Loucy (cell line): ENCODE measurements at regions not wholly inside any gene's neighbourhood (a gene's known extent, or its start where the extent isn't known, plus 50 kb on each side); places are given as distances from the start of the nearest gene placed in this dataset.

ENCODE experiments used
- H2AFZ ChIP-seq: fragments of 200-600 bp; sonication (generic); 2 replicates; pipeline ENCODE4 v1.6.0; 2016; ENCODE audit warnings: antibody characterized with exemption, mild to moderate bottlenecking, low read length, moderate library complexity
- H3F3A ChIP-seq: fragments of 200-600 bp; 2 replicates; pipeline ENCODE4 v1.6.0; 2016; ENCODE audit warnings: antibody characterized with exemption, low read depth, mild to moderate bottlenecking
- H3K27me3 ChIP-seq: fragments of 200-600 bp; sonication (generic); 2 replicates; pipeline ENCODE4 v1.6.1; 2014; ENCODE audit warnings: low read length, mild to moderate bottlenecking; ENCODE audit not compliant: insufficient read depth, poor library complexity, severe bottlenecking
- H3K36me3 ChIP-seq: fragments of 200-600 bp; sonication (generic); 2 replicates; pipeline ENCODE4 v1.6.1; 2016; ENCODE audit warnings: low read length; ENCODE audit not compliant: insufficient read depth
- H3K4me1 ChIP-seq: fragments of 200-600 bp; sonication (generic); 2 replicates; pipeline ENCODE4 v1.5.1; 2014; ENCODE audit warnings: low read length, mild to moderate bottlenecking; ENCODE audit not compliant: insufficient read depth, poor library complexity, severe bottlenecking
- H3K4me2 ChIP-seq: fragments of 200-600 bp; sonication (generic); 2 replicates; pipeline ENCODE4 v1.6.0; 2014; ENCODE audit warnings: antibody characterized with exemption, low read length, low read depth, mild to moderate bottlenecking; ENCODE audit not compliant: poor library complexity, severe bottlenecking
- H3K4me3 ChIP-seq: fragments of 200-600 bp; sonication (generic); 2 replicates; pipeline ENCODE4 v1.5.1; 2014; ENCODE audit warnings: low read length, mild to moderate bottlenecking, mixed read lengths; ENCODE audit not compliant: poor library complexity, severe bottlenecking
- H3K79me2 ChIP-seq: fragments of 200-600 bp; sonication (generic); 2 replicates; pipeline ENCODE4 v1.6.1; 2014; ENCODE audit warnings: low read length; ENCODE audit not compliant: insufficient read depth
- H3K9ac ChIP-seq: fragments of 200-600 bp; sonication (generic); 2 replicates; pipeline ENCODE4 v1.6.0; 2014; ENCODE audit warnings: mild to moderate bottlenecking, low read depth, low read length, moderate library complexity; ENCODE audit not compliant: poor library complexity, severe bottlenecking
- H3K9me2 ChIP-seq: fragments of 200-600 bp; sonication (generic); replicated peaks from 2 replicates; pipeline ENCODE4 v1.6.1; 2016; ENCODE audit warnings: low read depth, low read length, mixed read lengths
- H3K9me3 ChIP-seq: fragments of 200-600 bp; sonication (generic); 2 replicates; pipeline ENCODE4 v1.6.1; 2014; ENCODE audit warnings: mild to moderate bottlenecking, antibody characterized with exemption, low read length, low read depth; ENCODE audit not compliant: insufficient read depth
- H4K20me1 ChIP-seq: fragments of 200-600 bp; sonication (generic); 2 replicates; pipeline ENCODE4 v1.6.0; 2014; ENCODE audit warnings: antibody characterized with exemption, low read length, mild to moderate bottlenecking; ENCODE audit not compliant: insufficient read depth, poor library complexity, severe bottlenecking
- CTCF ChIP-seq: fragments of 200-600 bp; sonication (generic); conservative IDR thresholded peaks from 2 replicates; pipeline ENCODE4 v1.5.1; 2014; ENCODE audit warnings: mild to moderate bottlenecking, antibody characterized with exemption, low read length
- EZH2phosphoT487 ChIP-seq: fragments of 200-600 bp; IDR thresholded peaks from 2 replicates; pipeline ENCODE4 v1.6.1; 2018; ENCODE audit warnings: antibody characterized with exemption, mild to moderate bottlenecking, moderate library complexity, borderline replicate concordance

GRCh38 chr6:112879920-112880413, 532.8 kb downstream of the RFPL4B start:
- Histone ChIP-seq H3K36me3 (no peaks in the 10 kb centered on the region), H3K4me3 (no peak overlapping the region), H3K9me2 (no peaks in the 10 kb centered on the region), H3K27me3 (no peaks in the 10 kb centered on the region), H3K9ac (no peak overlapping the region), H4K20me1 (no peaks in the 10 kb centered on the region), H3F3A (no peaks in the 10 kb centered on the region), H3K9me3 (no peaks in the 10 kb centered on the region), H3K79me2 (no peaks in the 10 kb centered on the region), H3K4me1 (no peaks in the 10 kb centered on the region), H2AFZ (no peak overlapping the region), H3K4me2 (no peak overlapping the region)
- TF ChIP-seq CTCF (no peak), EZH2phosphoT487 (no peak)

- no peaks in the 10 kb centered on the region for H3K9me3 ChIP-seq
- H3K9ac ChIP-seq: no peak overlapping the region
- no peaks in the 10 kb centered on the region for H4K20me1 ChIP-seq
- no peaks in the 10 kb centered on the region for H3K4me1 ChIP-seq
- H3K9me2 ChIP-seq: no peaks in the 10 kb centered on the region
- H3K36me3 ChIP-seq: no peaks in the 10 kb centered on the region
- H3K79me2 ChIP-seq: no peaks in the 10 kb centered on the region
- H2AFZ ChIP-seq: no peak overlapping the region
- H3K4me3 ChIP-seq: no peak overlapping the region
- no peak overlapping the region for H3K4me2 ChIP-seq
- TF ChIP-seq CTCF (no peak), EZH2phosphoT487 (no peak)
- no peaks in the 10 kb centered on the region for H3F3A ChIP-seq
- H3K27me3 ChIP-seq: no peaks in the 10 kb centered on the region
Observed at GRCh38 chr6:112881027-112881426, 533.9 kb downstream of the RFPL4B start.

GRCh38 chr6:112881828-112882780, 535.0 kb downstream of the RFPL4B start:
- Histone ChIP-seq H3K9ac (no peak overlapping the region), H3K36me3 (no peaks in the 10 kb centered on the region), H3K4me2 (no peak overlapping the region), H3K4me1 (no peaks in the 10 kb centered on the region), H3K79me2 (no peaks in the 10 kb centered on the region), H3K27me3 (no peaks in the 10 kb centered on the region), H4K20me1 (no peaks in the 10 kb centered on the region), H3K4me3 (no peak overlapping the region), H3K9me2 (no peaks in the 10 kb centered on the region), H3K9me3 (no peaks in the 10 kb centered on the region), H2AFZ (no peak overlapping the region), H3F3A (no peaks in the 10 kb centered on the region)
- no peak for TF ChIP-seq EZH2phosphoT487
- no peak for TF ChIP-seq CTCF
